ENCODE measurements at regions not wholly inside any gene's neighbourhood (a gene's known extent, or its start where the extent isn't known, plus 50 kb on each side); places are given as distances from the start of the nearest gene placed in this dataset.

GRCh38 chr7:145774777-145775176 lies 341.8 kb upstream of the CNTNAP2 start:
- no peak overlapping the region for H3K27ac ChIP-seq
- no peaks in the 10 kb centered on the region for H3K27me3 ChIP-seq
- no peaks in the 10 kb centered on the region for H3K4me1 ChIP-seq
- no peaks in the 10 kb centered on the region for H3K36me3 ChIP-seq
- peaks cover 0 to 2% of the 10 kb centered on the region in 2 donors for H3K9me3 ChIP-seq
- no peak for DNase-seq (ENCODE audit: low spot score in 2 of 2)
- intact Hi-C loops (cut with DNase I; ENCODE audit: low total_unique reads), result no loop called here
- no peak overlapping the region for H3K4me3 ChIP-seq
- no peak for TF ChIP-seq POLR2AphosphoS5 (IDR thresholded peaks at IDR 0.05)
- TF ChIP-seq POLR2A (IDR thresholded peaks at IDR 0.05), result no peak
- no peak for TF ChIP-seq CTCF (IDR thresholded peaks at IDR 0.05)

- no peak for DNase-seq (ENCODE audit: low spot score in 2 of 2)
- intact Hi-C loops (cut with DNase I; ENCODE audit: low total_unique reads), result no loop called here
- H3K9me3 ChIP-seq, result peaks cover 13 to 16% of the 10 kb centered on the region in 2 donors
- H3K27me3 ChIP-seq, result no peaks in the 10 kb centered on the region
- H3K4me1 ChIP-seq, result no peaks in the 10 kb centered on the region
- no peaks in the 10 kb centered on the region for H3K36me3 ChIP-seq
- no peak overlapping the region for H3K27ac ChIP-seq
- no peak overlapping the region for H3K4me3 ChIP-seq
- no peak for TF ChIP-seq CTCF (IDR thresholded peaks at IDR 0.05)
- TF ChIP-seq POLR2A (IDR thresholded peaks at IDR 0.05), result no peak
- no peak for TF ChIP-seq POLR2AphosphoS5 (IDR thresholded peaks at IDR 0.05)
Observed at GRCh38 chr7:145753004-145753403, 363.6 kb upstream of the CNTNAP2 start.

- no peaks in the 10 kb centered on the region for H3K9me3 ChIP-seq
- H3K36me3 ChIP-seq, result no peaks in the 10 kb centered on the region
- intact Hi-C loops (cut with DNase I; ENCODE audit: low total_unique reads), result loop anchor here (10.0 kb wide), 1 partner anchor 813 kb away; no protein-coding TSS in a partner anchor
- H3K27ac ChIP-seq, result no peak overlapping the region
- no peak overlapping the region for H3K4me3 ChIP-seq
- H3K4me1 ChIP-seq, result no peaks in the 10 kb centered on the region
- no peaks in the 10 kb centered on the region for H3K27me3 ChIP-seq
- TF ChIP-seq POLR2AphosphoS5 (IDR thresholded peaks at IDR 0.05) (no peak), CTCF (IDR thresholded peaks at IDR 0.05) (no peak), POLR2A (IDR thresholded peaks at IDR 0.05) (no peak)
- DNase-seq (ENCODE audit: low spot score in 2 of 2), result no peak
Observed at GRCh38 chr7:145737617-145738016, 379.0 kb upstream of the CNTNAP2 start.

- intact Hi-C loops (cut with DNase I; ENCODE audit: low total_unique reads), result loop anchor here (10.0 kb wide), 1 partner anchor 810 kb away; no protein-coding TSS in a partner anchor
- no peak for TF ChIP-seq POLR2AphosphoS5 (IDR thresholded peaks at IDR 0.05)
- TF ChIP-seq POLR2A (IDR thresholded peaks at IDR 0.05), result no peak
- no peak for TF ChIP-seq CTCF (IDR thresholded peaks at IDR 0.05)
- no peak overlapping the region for H3K27ac ChIP-seq
- H3K4me3 ChIP-seq, result no peak overlapping the region
- H3K9me3 ChIP-seq, result no peaks in the 10 kb centered on the region
- DNase-seq (ENCODE audit: low spot score in 2 of 2), result no peak
- H3K36me3 ChIP-seq, result no peaks in the 10 kb centered on the region
- no peaks in the 10 kb centered on the region for H3K4me1 ChIP-seq
- no peaks in the 10 kb centered on the region for H3K27me3 ChIP-seq
Observed at GRCh38 chr7:145735061-145735460, 381.5 kb upstream of the CNTNAP2 start.

GRCh38 chr7:145732521-145732920 lies 384.1 kb upstream of the CNTNAP2 start:
- intact Hi-C loops (cut with DNase I; ENCODE audit: low total_unique reads), result loop anchor here (5.0 to 10.0 kb wide), 2 partner anchors 245 to 808 kb away; no protein-coding TSS in a partner anchor
- Histone ChIP-seq H3K27me3 (no peaks in the 10 kb centered on the region), H3K9me3 (no peaks in the 10 kb centered on the region), H3K4me3 (no peak overlapping the region), H3K4me1 (no peaks in the 10 kb centered on the region), H3K27ac (no peak overlapping the region), H3K36me3 (no peaks in the 10 kb centered on the region)
- DNase-seq (ENCODE audit: low spot score in 2 of 2), result no peak
- TF ChIP-seq POLR2A (IDR thresholded peaks at IDR 0.05) (no peak), CTCF (IDR thresholded peaks at IDR 0.05) (no peak), POLR2AphosphoS5 (IDR thresholded peaks at IDR 0.05) (no peak)

Measured in breast epithelium (tissue), 4 donors.